Mesenchymal stem cell (in vitro differentiated cells and primary cell): ENCODE measurements at regions not wholly inside any gene's neighbourhood (a gene's known extent, or its start where the extent isn't known, plus 50 kb on each side); places are given as distances from the start of the nearest gene placed in this dataset.
A peak's percentile ranks its signal among the peaks of the same experiment; 100 is the strongest.

ENCODE experiments used
- DNase-seq: peaks from one replicate; pipeline ENCODE4 v3.0.0-alpha.2; 2013
- H2AFZ ChIP-seq: one replicate; pipeline ENCODE4 v1.6.1; 2013; ENCODE audit warnings: low read depth, mild to moderate bottlenecking, control low read depth, inconsistent platforms, low read length, moderate library complexity
- H2AK5ac ChIP-seq: 2 replicates; pipeline ENCODE4 v1.6.1; 2013; ENCODE audit warnings: low read length, moderate library complexity, mild to moderate bottlenecking, inconsistent platforms; ENCODE audit not compliant: severe bottlenecking
- H2BK120ac ChIP-seq: one replicate; pipeline ENCODE4 v1.6.1; 2013; ENCODE audit warnings: low read depth, mild to moderate bottlenecking, inconsistent platforms, low read length, moderate library complexity
- H2BK12ac ChIP-seq, 2 experiments: one replicate each; pipeline ENCODE4 v1.6.1; 2013; ENCODE audit warnings: inconsistent platforms in 2 of 2, low read length in 2 of 2, mild to moderate bottlenecking in 2 of 2, moderate library complexity in 2 of 2, control low read depth in 1 of 2
- H2BK15ac ChIP-seq: one replicate; pipeline ENCODE4 v1.6.1; 2013; ENCODE audit warnings: mild to moderate bottlenecking, low read depth, inconsistent platforms; ENCODE audit not compliant: poor library complexity, severe bottlenecking
- H2BK5ac ChIP-seq: 2 replicates; pipeline ENCODE4 v1.6.1; 2013; ENCODE audit warnings: low read depth, mild to moderate bottlenecking, low read length, control low read depth, inconsistent platforms; ENCODE audit not compliant: poor library complexity, severe bottlenecking
- H3K14ac ChIP-seq, 2 experiments: one replicate each; pipeline ENCODE4 v1.6.1; 2013; ENCODE audit warnings: inconsistent platforms in 2 of 2, low read length in 2 of 2, control low read depth in 1 of 2, mild to moderate bottlenecking in 1 of 2, moderate library complexity in 1 of 2
- H3K18ac ChIP-seq, 2 experiments: one replicate each; pipeline ENCODE4 v1.6.1; 2013; ENCODE audit warnings: inconsistent platforms in 2 of 2, low read length in 2 of 2, control low read depth in 1 of 2, low read depth in 1 of 2, mild to moderate bottlenecking in 1 of 2
- H3K23ac ChIP-seq, 2 experiments: one replicate each; pipeline ENCODE4 v1.6.1; 2013; ENCODE audit warnings: inconsistent platforms in 2 of 2, low read length in 2 of 2, mild to moderate bottlenecking in 2 of 2, moderate library complexity in 2 of 2, control low read depth in 1 of 2
- H3K27ac ChIP-seq: 2 replicates; pipeline ENCODE4 v1.5.1; 2013; ENCODE audit warnings: mild to moderate bottlenecking, moderate library complexity, low read length, control low read depth, inconsistent platforms; ENCODE audit not compliant: poor library complexity, severe bottlenecking
- H3K27me3 ChIP-seq, 2 experiments: 2 replicates each; pipeline versions ENCODE4 v1.6.1 to v1.7.0; 2013; ENCODE audit warnings: low read length in 2 of 2, mild to moderate bottlenecking in 2 of 2, moderate library complexity in 2 of 2, control low read depth in 1 of 2, inconsistent platforms in 1 of 2; ENCODE audit not compliant: control insufficient read depth in 1 of 2, insufficient read depth in 1 of 2
- H3K36me3 ChIP-seq, 2 experiments: 2 replicates each; pipeline versions ENCODE4 v1.6.1 to v1.7.0; 2013; ENCODE audit warnings: low read length in 2 of 2, control low read depth in 1 of 2, inconsistent platforms in 1 of 2, low read depth in 1 of 2, mild to moderate bottlenecking in 1 of 2; ENCODE audit not compliant: insufficient read depth in 2 of 2, control insufficient read depth in 1 of 2
- H3K4ac ChIP-seq, 2 experiments: one replicate each; pipeline ENCODE4 v1.6.1; 2013; ENCODE audit warnings: inconsistent platforms in 2 of 2, low read length in 2 of 2, mild to moderate bottlenecking in 2 of 2, moderate library complexity in 2 of 2, control low read depth in 1 of 2, low read depth in 1 of 2
- H3K4me1 ChIP-seq: 2 replicates; pipeline ENCODE4 v1.6.1; 2013; ENCODE audit warnings: low read depth, low read length, control low read depth; ENCODE audit not compliant: control insufficient read depth, insufficient read depth
- H3K4me2 ChIP-seq: 2 replicates; pipeline ENCODE4 v1.6.1; 2013; ENCODE audit warnings: low read length, mild to moderate bottlenecking, inconsistent platforms; ENCODE audit not compliant: poor library complexity, severe bottlenecking
- H3K4me3 ChIP-seq, 2 experiments: 2 replicates each; pipeline versions ENCODE4 v1.5.1 to v1.7.0; 2013; ENCODE audit warnings: low read length in 2 of 2, mild to moderate bottlenecking in 2 of 2, control low read depth in 1 of 2, low read depth in 1 of 2; ENCODE audit not compliant: insufficient read depth in 1 of 2
- H3K79me1 ChIP-seq: replicated peaks from 2 replicates; pipeline ENCODE4 v1.6.1; 2013; ENCODE audit warnings: mild to moderate bottlenecking, control low read depth, low read length, inconsistent platforms; ENCODE audit not compliant: poor library complexity, severe bottlenecking
- H3K9ac ChIP-seq: 2 replicates; pipeline ENCODE4 v1.7.0; 2013; ENCODE audit warnings: mild to moderate bottlenecking, low read length, moderate library complexity
- H3K9me3 ChIP-seq: 2 replicates; pipeline ENCODE4 v1.7.0; 2013; ENCODE audit warnings: mild to moderate bottlenecking, low read length; ENCODE audit not compliant: control insufficient read depth
- H4K8ac ChIP-seq: one replicate; pipeline ENCODE4 v1.6.1; 2013; ENCODE audit warnings: inconsistent platforms, mild to moderate bottlenecking, low read length, moderate library complexity
- H4K91ac ChIP-seq: one replicate; pipeline ENCODE4 v1.6.1; 2013; ENCODE audit warnings: mild to moderate bottlenecking, low read length, inconsistent platforms
- WGBS: methylation state at CpG from one replicate; pipeline ENCODE4 v1.1.7; 2013; ENCODE audit warnings: mixed read lengths; 5-methylcytosine and 5-hydroxymethylcytosine counted together

- Histone ChIP-seq H3K4me1 (peaks cover 6% of the 10 kb centered on the region), H3K9me3 (no peaks in the 10 kb centered on the region), H4K8ac (no peak overlapping the region), H3K27me3 (no peaks in the 10 kb centered on the region), H3K27ac (no peak overlapping the region), H3K23ac (no peak overlapping the region), H3K4ac (no peak overlapping the region), H3K4me3 (no peak overlapping the region), H2BK15ac (no peak overlapping the region), H3K4me2 (no peak overlapping the region), H2BK12ac (no peak overlapping the region), H3K79me1 (no peaks in the 10 kb centered on the region), H2BK5ac (no peak overlapping the region), H2AFZ (no peak overlapping the region), H3K14ac (no peak overlapping the region), H2AK5ac (no peak overlapping the region), H3K18ac (no peak overlapping the region), H4K91ac (no peak overlapping the region), H3K36me3 (no peaks in the 10 kb centered on the region), H2BK120ac (no peak overlapping the region), H3K9ac (no peak overlapping the region)
- no peak for DNase-seq
- no CpG with 5 or more reads among the region's 1 CpG for WGBS
Observed at GRCh38 chr11:109035284-109035683, 370.4 kb downstream of the DDX10 start.

GRCh38 chr11:109036011-109036410 lies 371.1 kb downstream of the DDX10 start:
- Histone ChIP-seq H3K4me3 (no peak overlapping the region), H2BK120ac (no peak overlapping the region), H2AK5ac (no peak overlapping the region), H3K79me1 (no peaks in the 10 kb centered on the region), H3K4me2 (no peak overlapping the region), H4K8ac (no peak overlapping the region), H4K91ac (no peak overlapping the region), H2BK5ac (no peak overlapping the region), H2AFZ (no peak overlapping the region), H3K4ac (no peak overlapping the region), H3K9me3 (no peaks in the 10 kb centered on the region), H3K9ac (no peak overlapping the region), H3K14ac (no peak overlapping the region), H2BK15ac (no peak overlapping the region), H3K27ac (no peak overlapping the region), H3K23ac (no peak overlapping the region), H2BK12ac (no peak overlapping the region), H3K18ac (no peak overlapping the region), H3K27me3 (no peaks in the 10 kb centered on the region), H3K4me1 (peaks cover 4% of the 10 kb centered on the region), H3K36me3 (no peaks in the 10 kb centered on the region)
- no CpG with 5 or more reads among the region's 2 CpGs for WGBS
- no peak for DNase-seq

- H2AK5ac ChIP-seq: no peak overlapping the region
- H3K23ac ChIP-seq: no peak overlapping the region
- no peak overlapping the region for H4K91ac ChIP-seq
- no peak overlapping the region for H3K4me3 ChIP-seq
- H2BK15ac ChIP-seq: no peak overlapping the region
- H4K8ac ChIP-seq: peak overlapping the region; percentile 31
- 96% methylated on average over 2 of the region's 3 CpGs for WGBS
- H2BK120ac ChIP-seq: no peak overlapping the region
- no peaks in the 10 kb centered on the region for H3K36me3 ChIP-seq
- peak overlapping the region in 1 of 2 experiments; percentile 62 for H2BK12ac ChIP-seq
- no peaks in the 10 kb centered on the region for H3K27me3 ChIP-seq
- H3K4me2 ChIP-seq: no peak overlapping the region
- no peak for DNase-seq
- H3K27ac ChIP-seq: no peak overlapping the region
- peaks cover 2% of the 10 kb centered on the region for H3K4me1 ChIP-seq
- H2AFZ ChIP-seq: no peak overlapping the region
- H3K18ac ChIP-seq: no peak overlapping the region
- no peak overlapping the region for H2BK5ac ChIP-seq
- no peaks in the 10 kb centered on the region for H3K79me1 ChIP-seq
- H3K9ac ChIP-seq: peak overlapping the region; percentile 36
- no peak overlapping the region for H3K4ac ChIP-seq
- no peaks in the 10 kb centered on the region for H3K9me3 ChIP-seq
- no peak overlapping the region for H3K14ac ChIP-seq
Observed at GRCh38 chr11:109037856-109038780, 373.2 kb downstream of the DDX10 start.

GRCh38 chr11:109039611-109040010 lies 374.7 kb downstream of the DDX10 start:
- H2BK15ac ChIP-seq: no peak overlapping the region
- no peaks in the 10 kb centered on the region for H3K36me3 ChIP-seq
- H3K9ac ChIP-seq: no peak overlapping the region
- no peak overlapping the region for H3K4ac ChIP-seq
- WGBS: 87% methylated on average over 2 of the region's 2 CpGs
- H2AFZ ChIP-seq: no peak overlapping the region
- H3K4me3 ChIP-seq: no peak overlapping the region
- no peaks in the 10 kb centered on the region for H3K79me1 ChIP-seq
- H2BK12ac ChIP-seq: no peak overlapping the region
- H2BK5ac ChIP-seq: no peak overlapping the region
- H3K18ac ChIP-seq: no peak overlapping the region
- no peak overlapping the region for H2BK120ac ChIP-seq
- no peaks in the 10 kb centered on the region for H3K9me3 ChIP-seq
- no peak overlapping the region for H2AK5ac ChIP-seq
- no peak overlapping the region for H3K27ac ChIP-seq
- H3K4me2 ChIP-seq: no peak overlapping the region
- no peaks in the 10 kb centered on the region for H3K27me3 ChIP-seq
- H3K23ac ChIP-seq: no peak overlapping the region
- no peak overlapping the region for H4K8ac ChIP-seq
- no peak for DNase-seq
- no peak overlapping the region for H4K91ac ChIP-seq
- peaks cover 2% of the 10 kb centered on the region for H3K4me1 ChIP-seq
- H3K14ac ChIP-seq: no peak overlapping the region
